HG02642 (cell line): ENCODE measurements at regions not wholly inside any gene's neighbourhood (a gene's known extent, or its start where the extent isn't known, plus 50 kb on each side); places are given as distances from the start of the nearest gene placed in this dataset.
"Not testable (repeated sequence)": the region's sequence is repeated elsewhere in the genome, so short reads cannot be mapped to it uniquely, and the experiment has no call there.

Source experiments
- ATAC-seq: cut with Tn5 transposase; IDR thresholded peaks from one replicate; pipeline ENCODE4 v1.9.1; 2021; ENCODE audit warnings: mild to moderate bottlenecking; ENCODE audit not compliant: unreplicated experiment, poor library complexity

DNA sequence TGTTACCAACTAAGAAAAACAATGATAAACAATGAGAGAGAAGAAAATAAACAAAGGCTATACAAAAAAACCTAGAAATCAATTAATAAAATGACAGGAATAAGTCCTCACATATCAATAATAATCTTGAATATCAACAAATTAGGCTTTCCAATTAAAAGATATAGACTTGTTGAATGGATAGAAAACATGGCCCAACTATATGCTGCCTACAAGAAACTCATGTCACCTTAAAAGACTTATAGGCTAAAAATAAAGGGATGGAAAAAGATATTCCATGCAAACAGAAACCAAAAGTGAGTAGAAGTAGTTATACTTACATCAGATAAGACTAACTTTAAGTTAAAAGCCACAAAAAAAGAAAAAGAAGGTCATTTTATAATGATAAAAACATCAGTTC, 183.9 kb downstream of the MYRFL start:
- ATAC-seq: no peak

DNA sequence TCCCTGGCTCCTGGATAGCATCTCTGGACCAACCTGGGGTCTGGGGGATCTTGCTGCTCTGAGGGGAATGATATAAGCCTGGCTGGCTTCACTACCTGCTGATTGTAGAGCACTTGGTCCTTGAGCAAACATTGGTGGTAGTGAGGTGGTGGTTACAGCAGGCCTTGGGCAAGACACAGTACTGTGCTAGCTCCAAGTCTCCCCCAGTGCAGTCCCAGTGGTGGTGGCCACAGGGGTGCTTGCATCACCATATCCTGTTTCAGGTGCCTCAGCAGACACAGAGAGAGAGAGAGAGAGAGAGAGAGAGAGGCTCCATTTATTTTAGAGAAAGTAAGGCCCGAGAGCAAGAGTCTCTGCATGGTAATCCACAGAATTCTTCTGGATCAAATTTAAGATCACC, 186.3 kb downstream of the MYRFL start:
- ATAC-seq: no peak

DNA sequence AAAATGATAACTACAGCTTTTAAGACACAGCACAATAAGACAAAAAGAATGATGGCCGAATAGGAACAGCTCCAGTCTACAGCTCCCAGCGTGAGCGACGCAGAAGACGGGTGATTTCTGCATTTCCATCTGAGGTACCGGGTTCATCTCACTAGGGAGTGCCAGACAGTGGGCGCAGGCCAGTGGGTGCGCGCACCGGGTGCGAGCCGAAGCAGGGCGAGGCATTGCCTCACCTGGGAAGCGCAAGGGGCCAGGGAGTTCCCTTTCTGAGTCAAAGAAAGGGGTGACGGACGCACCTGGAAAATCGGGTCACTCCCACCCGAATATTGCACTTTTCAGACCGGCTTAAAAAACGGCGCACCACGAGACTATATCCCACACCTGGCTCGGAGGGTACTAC, 188.0 kb downstream of the MYRFL start:
- not testable (repeated sequence) for ATAC-seq

DNA sequence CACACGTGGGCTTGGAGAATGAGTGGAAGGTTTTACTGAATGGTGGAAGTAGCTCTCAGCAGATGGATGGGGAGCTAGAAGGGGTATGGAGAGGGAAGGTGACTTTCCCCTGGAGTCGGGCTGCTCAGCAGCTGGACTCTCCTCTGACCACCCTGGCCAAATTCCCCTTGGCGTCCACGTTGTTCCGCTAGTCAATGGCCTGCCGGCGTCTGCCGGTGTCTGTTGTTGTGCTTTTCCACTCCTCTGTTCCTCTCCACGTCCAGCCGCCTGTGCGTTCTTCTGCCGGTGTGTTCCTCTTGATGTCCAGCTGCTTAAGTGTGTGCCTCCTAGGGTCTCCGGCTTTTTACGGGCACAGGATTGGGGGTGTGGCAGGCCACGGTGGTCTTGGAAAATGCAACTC, 203.5 kb downstream of the MYRFL start:
- no peak for ATAC-seq

DNA sequence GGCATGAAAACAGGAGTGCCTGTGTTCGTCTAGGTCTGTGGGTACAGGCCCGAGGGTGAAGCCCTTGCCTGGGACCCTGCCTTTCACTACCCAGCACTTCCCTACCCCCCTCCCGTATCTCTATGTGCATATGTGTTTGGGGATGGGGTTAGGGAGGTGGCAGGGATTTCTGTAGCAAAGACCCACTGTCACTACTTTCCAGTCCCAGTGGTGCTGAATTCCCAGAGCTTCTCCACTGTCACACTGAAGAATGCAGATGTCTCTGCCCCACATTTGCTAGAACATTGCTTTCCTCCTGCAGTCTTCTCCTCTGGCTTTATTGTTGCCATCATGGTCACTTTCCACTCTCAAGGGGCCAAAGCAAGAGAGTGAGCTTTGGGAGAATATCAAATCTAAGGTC, 203.9 kb downstream of the MYRFL start:
- ATAC-seq: no peak

DNA sequence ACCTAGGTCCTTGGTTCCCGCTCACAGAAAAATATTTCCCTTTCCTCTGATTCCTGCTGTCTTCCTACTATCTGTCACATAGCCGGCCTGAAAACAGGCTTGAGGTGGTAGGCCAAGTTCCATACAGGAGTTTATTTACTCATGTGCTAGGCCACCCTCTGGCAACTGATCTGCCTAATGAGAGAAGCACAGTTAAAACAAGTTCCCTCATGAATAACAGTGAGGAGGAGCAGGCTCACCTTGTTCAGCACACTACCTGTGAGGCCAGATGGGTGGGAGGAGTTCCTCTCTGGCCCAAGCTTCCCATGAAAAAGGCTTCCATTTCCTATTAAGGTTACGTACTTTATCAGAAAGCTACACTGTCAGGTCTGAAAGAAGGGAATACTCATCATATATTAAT, 206.0 kb downstream of the MYRFL start:
- ATAC-seq: no peak

DNA sequence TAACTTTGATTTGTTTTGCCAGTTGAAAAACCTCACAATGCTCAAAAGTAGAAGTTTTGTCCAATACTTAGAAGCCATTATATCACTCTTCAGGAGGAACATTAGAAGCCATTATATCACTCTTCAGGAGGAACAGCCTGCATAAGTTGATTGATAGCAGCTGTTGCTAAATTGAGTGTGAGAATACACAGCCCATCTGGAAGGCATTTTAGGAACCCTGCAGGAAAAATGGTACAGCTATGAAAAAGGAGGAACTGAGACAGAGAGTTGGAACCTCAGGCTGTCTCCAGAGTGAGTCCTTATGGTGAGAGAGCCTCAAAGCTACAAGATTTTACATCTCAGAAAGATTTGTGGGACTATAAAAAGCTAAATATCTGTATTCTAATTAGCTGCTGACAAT, 207.0 kb downstream of the MYRFL start:
- no peak for ATAC-seq

DNA sequence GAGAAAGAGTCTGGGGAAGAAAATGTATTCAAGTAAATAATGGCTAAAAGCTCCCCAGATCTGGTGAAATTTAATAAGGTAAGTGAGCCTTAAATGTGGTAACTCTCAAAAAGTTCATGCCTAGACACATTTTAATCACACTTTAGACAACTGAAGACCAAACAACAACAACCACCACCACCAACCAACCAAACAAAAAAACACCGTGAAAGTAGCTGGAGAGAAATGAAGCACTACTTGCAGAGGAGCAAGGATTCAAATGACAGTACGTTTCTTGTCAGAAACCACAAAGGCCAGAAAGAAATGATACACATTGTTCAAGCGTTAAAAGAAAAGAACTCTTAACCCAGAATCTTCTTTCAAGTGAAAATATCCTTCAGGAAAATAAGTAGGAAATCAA, 208.3 kb downstream of the MYRFL start:
- no peak for ATAC-seq

DNA sequence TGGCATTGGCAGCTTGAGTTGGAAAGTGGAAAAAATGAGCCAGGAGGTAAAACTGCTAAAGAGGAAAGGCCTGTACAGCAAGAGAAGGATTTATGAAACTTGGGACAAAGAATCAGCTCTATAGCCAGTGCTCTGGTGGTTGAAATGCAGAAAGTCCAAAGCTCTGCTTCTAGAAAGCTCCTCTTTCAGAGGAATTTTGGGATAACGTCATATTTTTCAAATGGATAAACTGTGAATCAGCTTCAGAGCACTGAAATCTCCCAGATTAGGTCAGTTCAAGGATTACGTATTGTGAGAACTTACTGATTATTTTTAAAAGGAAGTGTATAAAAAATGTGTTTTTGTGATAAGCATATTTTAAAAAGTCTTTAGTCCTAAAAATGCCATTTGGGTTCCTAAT, 203.1 kb upstream of the CNOT2 start:
- ATAC-seq: no peak

DNA sequence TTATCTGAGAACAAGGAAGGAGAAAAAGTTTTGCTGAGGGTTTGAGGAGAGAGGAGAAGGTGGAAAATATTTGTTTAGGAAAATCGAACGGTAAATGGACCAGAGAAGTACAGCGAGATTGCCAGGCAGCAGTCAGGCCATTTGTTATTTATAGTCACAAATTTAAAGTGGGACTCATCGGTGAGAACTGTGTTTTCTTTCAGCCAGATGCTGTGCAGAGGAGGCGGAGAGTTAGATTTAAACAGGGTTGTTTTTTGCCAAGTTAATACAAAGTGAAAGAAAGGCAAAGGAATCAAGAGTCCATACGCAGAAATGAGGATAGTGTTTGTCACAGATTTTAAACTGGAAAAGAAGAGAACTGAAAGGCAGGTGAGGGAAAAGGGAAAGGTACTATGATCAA, 200.6 kb upstream of the CNOT2 start:
- ATAC-seq: no peak

DNA sequence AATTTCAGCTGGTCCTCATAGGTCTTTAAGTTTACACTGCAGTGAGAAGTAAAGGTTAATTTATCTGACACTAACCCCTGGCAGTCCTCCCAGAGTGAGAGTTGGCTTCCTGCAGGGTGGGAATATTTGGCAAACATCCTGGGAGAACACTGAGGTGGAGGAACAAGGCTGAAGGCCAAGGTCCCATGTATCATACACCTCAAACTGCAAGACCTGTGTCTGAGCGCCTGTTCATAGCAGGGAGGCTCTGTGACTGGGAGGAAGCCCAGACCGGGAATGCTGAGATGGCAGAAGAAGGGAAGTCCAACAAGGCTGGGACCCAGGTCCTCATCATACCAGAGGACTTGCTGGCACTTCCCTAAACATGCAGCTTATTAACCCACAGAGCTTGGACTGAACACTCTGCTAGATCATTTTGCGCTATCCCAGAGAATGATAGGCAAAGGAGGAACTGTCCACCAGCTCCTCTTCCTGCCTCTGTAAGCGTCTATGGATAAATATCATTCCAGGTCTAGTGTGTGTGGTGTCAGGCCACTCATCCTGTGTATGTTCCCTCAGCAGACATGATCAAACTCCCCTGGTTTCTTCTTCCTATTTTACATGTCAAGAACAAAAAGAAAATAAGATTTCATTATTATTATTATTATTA, 199.6 kb upstream of the CNOT2 start:
- ATAC-seq: no peak

DNA sequence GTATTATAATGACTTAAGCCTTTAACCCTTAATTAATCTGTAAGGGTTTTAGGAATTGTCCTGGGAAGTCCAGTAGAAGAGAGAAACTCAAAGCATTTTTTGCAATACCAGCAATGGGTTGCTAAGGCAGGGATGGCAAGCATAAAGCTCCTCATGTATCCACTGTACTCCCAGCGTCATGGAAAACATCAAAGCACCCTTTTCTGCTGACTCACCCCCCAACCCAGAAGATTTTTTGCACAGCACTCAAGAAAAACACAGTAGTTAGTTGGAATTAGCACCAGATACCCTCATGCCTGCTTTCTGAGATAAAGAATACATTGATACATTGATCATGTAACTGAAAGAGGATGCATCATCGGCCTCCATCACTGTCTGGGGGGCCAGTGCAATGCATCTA, 199.1 kb upstream of the CNOT2 start:
- ATAC-seq: no peak

DNA sequence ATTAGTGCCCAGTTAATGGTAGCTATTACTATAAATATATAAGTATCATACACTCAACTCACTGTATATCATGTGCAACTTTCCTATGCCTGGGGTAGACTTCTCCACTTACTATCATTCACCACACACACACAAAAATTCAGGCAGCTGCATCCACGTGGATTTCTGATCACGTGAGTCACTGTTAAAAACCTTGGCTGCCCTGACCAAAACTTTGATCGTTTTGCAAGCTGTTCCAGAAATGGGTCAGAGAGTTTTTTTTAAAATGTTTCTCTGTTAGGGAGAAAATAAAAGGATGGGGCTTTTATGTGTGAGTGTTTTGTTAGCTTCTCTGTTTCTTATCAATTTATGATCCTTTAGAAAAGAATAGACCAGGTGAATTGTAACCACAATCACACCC, 198.2 kb upstream of the CNOT2 start:
- ATAC-seq: no peak

DNA sequence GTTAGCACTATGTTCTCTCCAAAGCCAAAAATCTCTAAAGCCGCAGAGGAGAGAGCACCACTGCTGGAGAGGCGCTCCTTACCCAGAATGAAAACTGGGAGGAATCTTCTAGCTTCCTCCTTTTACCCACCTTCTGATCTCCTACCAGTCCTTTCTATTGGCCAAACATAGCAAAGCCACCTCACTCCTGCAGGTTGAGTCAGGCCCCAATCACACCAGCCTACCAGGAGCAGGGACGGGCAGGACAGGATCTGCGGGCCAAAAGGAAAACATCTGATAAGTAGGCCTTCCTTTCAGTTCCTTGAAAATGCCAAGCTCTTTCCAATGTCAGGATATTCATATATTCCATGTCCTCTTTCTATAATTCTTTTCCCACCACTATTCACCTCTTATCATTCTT, 197.7 kb upstream of the CNOT2 start:
- no peak for ATAC-seq

DNA sequence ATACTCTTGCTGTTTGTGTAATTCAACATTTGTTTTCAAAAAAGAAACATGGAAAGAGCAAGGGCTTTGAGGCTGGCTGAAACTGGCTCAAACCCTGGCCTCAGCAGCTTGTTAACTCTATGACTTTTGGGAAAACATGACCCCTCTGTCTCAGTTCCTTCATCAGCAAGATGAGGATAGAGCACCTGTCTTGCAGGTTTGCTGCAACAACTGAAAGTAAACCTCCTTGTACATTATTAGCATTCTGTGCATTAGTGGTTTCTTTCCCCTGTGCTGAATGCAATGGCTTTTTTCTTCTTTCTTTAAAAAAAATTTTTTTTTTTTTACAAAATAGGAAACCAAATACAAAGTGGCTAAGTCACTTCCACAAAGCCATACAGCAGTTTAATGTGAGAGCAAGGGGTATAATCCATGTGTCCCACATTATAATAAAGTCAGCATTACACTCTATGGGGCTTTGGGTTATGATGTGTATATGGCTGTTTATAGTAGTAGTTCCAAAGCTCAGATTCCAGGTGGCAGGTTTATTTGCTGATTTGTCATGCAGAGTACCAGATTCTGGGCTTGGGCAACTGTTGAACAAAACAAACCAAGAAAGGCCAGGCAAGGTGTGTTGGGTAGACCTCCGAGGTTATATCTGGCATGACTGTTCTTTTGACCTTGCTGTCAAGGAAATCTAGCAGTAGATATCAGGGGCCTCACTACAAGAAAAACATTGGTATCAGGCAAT, 194.5 kb upstream of the CNOT2 start:
- no peak for ATAC-seq

DNA sequence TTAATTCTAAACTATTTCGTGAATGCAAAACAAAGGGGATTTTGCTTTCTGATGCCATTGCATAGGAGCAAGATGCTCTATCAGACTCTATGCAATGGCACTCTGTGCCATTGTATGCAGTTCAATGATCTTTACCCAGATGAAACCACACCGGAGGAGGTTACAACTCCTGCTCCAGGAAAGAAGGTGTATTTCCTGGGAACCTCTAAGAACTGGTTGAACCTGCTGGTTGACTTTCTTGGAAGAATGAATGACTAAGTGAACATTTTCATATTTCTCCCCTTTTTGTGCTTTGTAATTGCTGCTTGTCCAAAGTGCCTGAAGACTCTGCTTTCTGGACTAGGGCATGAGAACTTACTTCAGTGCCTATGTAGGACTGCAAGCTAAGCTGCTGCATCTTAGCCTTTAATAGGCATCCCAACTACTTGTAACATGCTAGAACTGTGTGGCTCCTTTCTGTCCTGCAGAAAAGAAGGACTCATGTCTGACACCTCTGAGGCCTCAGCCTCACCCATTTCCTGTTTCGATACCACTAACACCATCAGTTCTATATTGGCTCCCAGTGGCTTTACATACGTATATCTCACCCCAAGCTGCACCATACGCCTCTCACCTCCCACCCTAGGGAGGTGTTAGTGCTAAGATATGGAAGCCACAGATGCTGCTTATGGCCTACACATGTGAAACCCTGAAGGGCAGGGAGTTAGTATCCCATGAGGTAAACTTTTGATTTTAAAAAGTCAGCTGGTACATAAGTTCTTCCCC, 193.5 kb upstream of the CNOT2 start:
- ATAC-seq: peak; percentile 89

DNA sequence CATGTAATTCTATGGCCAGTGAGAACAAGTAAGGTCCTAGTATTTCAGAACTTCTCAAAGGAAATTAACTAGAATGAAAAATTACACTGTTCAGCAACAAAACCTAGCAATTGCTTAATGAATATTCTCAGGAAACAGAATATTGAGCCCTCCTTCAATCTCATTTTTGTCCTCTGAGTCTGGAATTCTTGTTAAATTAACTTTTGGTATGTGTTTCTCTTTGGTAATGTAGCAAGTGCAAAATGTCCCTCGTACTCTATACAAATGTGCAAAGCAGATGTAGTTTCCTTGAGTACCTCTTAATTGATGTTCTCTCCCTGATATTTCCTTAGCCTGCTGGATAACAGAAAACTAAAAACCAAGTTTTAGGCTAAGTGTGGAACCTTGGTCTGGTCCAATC, 190.8 kb upstream of the CNOT2 start:
- ATAC-seq: no peak

DNA sequence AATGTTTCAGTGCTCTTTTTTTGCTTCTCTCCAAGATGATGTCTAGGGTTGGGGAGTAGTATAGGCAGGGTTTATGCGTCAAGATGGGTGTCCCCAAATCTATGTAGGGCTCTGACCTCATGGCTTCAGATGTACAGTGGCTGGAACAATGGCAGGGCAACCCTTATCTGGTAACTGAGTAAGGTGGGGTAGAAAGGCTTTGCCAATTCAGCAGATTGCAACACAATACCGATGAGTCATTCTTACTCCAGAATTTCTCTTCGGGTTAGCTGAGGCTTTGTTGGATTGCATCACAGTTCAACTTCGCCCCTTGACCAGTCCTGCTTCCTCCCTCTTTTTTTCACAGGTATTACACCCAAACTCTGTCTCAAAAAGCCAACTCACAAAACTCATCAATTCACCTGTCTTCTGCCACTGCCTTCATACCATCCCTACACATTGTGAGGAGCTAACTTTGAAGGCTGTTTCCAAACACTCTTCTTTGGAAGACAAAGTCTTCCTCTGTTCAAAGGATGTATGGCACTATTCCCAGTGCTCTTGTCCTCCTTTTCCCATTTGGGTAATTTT, 190.2 kb upstream of the CNOT2 start:
- no peak for ATAC-seq

DNA sequence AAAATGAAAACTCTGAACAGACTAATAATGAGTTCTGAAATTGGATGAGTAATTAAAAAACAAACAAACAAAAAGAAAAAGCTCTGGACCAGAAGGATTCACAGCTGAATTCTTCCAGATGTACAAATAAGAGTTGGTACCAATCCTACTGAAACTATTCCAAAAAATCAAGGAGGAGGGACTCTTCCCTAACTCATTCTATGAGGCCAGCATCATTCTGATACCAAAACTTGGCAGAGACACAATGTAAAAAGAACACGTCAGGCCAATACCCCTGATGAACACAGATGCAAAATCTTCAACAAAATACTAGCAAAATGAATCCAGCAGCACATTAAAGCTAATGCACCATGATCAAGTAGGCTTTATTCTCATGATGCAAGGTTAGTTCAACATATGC, 183.9 kb upstream of the CNOT2 start:
- no peak for ATAC-seq

DNA sequence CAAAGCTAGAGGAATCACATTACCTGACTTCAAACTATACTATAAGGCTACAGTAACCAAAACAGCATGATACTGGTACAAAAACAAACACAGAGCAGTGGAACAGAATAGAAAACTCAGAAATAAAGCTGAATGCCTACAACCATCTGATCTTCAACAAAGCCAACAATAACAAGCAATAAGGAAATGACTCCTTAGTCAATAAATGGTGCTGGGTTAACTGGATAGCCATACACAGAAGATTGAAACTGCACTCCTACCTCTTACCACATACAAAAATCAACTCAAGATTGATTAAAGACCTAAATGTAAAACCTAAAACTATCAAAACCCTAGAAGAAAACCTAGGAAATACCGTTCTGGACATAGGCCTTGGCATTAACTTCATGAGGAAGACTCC, 182.6 kb upstream of the CNOT2 start:
- no peak for ATAC-seq

DNA sequence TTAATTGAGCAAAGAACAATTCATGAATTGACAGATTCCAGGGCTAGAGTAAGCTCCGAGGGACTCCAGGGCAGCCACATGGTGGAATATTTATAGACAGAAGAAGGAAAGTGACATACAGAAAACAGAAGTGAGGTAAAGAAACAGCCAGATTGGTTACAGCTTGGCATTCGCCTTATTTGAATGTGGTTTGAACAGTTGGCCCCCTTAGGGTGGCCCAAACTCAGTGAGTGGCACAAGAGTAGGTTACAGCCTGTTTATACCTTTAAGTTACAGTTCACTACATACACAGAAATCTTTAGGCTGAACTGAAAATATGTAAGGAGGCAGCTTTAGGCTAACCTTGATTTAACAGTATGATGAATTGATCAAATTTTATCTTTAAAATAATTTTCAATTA, 174.5 kb upstream of the CNOT2 start:
- no peak for ATAC-seq
